ENCODE measurements at regions not wholly inside any gene's neighbourhood (a gene's known extent, or its start where the extent isn't known, plus 50 kb on each side); places are given as distances from the start of the nearest gene placed in this dataset.

GRCh38 chr1:55331351-55331750 lies 116.2 kb upstream of the USP24 start:
- no peak for DNase-seq (ENCODE audit: low read depth)

DNA sequence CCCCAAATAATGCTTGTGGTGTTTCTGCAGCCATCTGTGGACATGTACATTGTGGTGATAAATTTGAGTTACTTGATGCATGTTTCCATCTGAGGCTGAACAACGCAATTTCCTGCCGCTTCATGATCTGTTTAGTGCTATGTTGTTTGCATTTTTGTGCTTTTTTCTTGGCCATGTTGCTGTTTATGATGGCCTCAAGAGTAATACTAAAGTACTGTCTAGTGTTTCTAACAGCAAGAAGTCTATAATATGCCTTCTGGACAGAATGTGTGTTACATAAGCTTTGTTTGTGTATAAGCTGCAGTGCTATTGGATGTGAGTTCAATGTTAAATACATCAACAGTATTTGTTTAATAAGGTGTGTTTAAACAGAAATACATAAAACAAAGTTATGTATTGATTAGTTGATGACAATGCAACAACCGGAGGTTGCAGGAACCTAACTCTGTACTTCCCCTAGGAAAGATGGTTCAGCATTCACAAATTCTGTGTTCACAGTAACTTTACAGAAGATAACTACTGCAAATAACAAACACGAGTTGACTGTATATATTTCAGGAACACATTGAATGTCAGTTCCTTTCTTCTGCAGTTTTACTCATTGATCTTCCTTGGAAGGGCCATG lies 114.8 kb upstream of the USP24 start:
- DNase-seq (ENCODE audit: low read depth): no peak

DNA sequence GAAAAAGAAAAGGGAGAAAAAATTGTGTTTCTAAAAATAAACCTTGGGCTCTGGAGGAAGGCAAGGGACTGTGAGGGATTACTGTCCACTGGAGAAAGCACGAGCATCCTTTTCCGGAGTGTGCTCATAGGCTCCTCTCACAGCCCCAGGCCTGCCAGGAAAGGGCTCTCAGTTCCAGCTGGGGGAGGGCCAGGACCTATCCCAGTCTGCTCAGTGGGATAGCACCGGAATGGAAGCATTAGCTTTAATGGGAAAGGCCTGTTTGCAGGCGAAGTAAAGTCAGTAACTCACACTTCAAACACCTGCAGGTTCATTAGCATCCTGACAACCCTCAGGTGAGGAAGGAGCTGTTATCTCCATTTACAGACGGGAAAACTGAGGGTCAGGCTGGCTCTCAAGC lies 113.9 kb upstream of the USP24 start:
- DNase-seq (ENCODE audit: low read depth): no peak

- no peak for DNase-seq (ENCODE audit: low read depth)
Measured at GRCh38 chr1:55326496-55327243, 111.5 kb upstream of the USP24 start.

- DNase-seq (ENCODE audit: low read depth): no peak
Measured at GRCh38 chr1:55323760-55324159, 108.6 kb upstream of the USP24 start.

GRCh38 chr1:55322842-55323241 lies 107.7 kb upstream of the USP24 start:
- DNase-seq (ENCODE audit: low read depth): no peak

- no peak for DNase-seq (ENCODE audit: low read depth)
Measured at GRCh38 chr1:55321942-55322341, 106.8 kb upstream of the USP24 start.

DNA sequence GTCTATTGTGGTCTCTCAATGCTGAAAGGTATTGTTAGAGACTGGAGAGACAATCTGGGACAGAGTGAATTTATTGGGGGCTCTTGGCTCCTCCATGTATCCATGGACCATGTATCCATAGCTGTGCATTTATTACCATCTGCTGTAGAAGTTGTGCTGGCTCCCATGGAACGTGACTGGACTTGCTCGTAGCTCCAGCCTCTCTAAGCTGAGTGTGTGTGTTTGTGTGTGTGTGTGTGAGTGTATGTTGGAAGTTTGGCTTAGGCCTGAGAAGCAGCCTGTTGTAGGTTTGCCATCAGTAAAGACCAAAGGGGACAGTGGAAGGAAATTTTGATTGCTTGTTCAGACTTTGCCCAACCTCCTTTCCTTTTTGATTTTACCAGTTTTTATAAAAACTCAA lies 105.7 kb upstream of the USP24 start:
- DNase-seq (ENCODE audit: low read depth): no peak

DNA sequence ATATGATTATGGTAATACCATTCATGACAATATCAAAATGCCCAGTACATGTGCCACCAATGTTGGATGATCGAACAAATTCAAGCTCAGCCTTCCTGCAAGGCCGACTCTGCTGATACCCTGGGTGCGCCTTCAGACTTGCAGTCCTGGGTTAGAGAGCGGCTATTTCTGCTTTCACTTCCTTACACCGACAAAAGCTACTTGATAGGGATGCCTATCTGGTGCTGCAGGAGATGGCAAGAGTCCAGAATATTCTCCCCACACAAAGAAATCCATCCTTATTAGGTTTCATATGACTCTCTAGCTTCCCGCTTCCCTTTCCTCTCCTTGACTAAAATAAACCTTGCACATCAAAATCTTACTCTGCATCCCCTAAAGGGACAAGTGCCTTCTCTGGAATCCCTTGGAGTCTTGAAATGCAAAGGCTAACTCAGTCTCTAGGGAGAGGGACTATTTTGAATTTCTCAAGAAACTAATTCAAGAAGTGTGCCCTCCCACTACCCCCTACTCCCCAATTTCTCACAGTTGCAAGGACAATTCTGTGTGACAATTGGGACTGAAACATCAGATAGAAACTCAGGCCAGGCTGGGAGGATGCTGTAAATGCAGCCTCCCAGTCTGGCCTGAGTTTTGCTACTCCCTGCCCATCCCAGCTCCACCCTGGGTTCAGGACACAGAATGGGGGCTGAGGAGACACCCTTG lies 103.1 kb upstream of the USP24 start:
- DNase-seq (ENCODE audit: low read depth): no peak

DNA sequence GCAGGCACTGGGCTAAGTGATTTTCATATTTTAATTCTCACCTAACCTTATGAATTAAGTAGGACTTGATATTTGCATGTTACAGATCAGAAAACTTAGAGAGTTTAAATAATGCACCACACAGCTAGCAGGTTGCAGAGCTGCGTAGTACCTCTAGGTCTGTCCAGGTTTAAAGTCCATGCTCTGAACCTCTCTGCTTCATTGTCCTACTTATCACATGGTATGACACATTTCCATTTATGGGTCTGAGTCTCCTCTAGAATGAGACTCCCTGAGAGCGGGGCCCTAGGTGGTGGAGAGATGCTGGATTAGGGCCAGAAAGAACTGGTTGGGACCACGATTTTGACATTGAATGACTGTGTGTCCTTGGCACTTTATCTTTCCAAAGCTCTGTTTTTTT lies 102.5 kb upstream of the USP24 start:
- DNase-seq (ENCODE audit: low read depth): no peak

GRCh38 chr1:55316947-55317662 lies 101.9 kb upstream of the USP24 start:
- no peak for DNase-seq (ENCODE audit: low read depth)

DNA sequence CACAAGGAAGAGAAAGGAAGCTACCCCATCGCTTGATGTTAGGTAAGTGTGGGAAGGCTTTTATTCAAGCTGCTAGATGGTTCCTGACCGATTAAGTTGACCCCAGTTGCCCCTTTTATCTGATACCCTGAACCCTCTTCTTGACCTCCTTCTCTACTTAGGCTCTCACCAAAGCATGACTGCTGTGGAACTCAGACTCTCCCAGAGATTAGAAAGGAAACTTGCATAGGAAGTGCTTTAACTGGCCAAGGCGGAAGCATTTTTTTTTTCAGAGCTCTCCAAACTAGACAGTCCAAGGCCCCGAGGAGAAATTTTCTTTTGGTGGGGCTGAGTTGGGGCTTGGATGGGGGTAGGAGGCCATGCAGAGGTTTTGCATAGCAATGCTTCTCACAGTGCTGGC lies 101.3 kb upstream of the USP24 start:
- DNase-seq (ENCODE audit: low read depth): no peak

DNA sequence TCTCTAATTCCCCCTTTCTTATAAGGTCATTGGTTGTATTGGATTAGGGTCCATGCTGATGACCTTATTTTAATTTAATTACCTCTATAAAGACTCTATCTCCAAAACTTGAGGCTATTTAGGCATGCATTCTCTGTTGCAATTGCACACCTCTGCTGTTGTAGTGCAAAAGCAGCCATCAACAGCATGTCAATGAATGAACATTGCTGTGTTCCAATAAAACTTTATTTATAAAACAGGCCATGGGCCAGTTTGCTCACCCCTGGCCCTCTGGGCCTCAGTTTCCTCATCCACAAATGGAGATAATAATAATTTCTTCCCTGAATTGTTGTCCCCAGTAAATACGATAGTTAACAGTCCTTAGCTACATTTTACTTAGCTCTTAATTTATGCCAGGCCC lies 100.4 kb upstream of the USP24 start:
- DNase-seq (ENCODE audit: low read depth): no peak

GRCh38 chr1:55314740-55315139 lies 99.6 kb upstream of the USP24 start:
- no peak for DNase-seq (ENCODE audit: low read depth)

- DNase-seq (ENCODE audit: low read depth): no peak
Measured at GRCh38 chr1:55313903-55314302, 98.7 kb upstream of the USP24 start.

- no peak for DNase-seq (ENCODE audit: low read depth)
Measured at GRCh38 chr1:55311979-55312378, 96.8 kb upstream of the USP24 start.

DNA sequence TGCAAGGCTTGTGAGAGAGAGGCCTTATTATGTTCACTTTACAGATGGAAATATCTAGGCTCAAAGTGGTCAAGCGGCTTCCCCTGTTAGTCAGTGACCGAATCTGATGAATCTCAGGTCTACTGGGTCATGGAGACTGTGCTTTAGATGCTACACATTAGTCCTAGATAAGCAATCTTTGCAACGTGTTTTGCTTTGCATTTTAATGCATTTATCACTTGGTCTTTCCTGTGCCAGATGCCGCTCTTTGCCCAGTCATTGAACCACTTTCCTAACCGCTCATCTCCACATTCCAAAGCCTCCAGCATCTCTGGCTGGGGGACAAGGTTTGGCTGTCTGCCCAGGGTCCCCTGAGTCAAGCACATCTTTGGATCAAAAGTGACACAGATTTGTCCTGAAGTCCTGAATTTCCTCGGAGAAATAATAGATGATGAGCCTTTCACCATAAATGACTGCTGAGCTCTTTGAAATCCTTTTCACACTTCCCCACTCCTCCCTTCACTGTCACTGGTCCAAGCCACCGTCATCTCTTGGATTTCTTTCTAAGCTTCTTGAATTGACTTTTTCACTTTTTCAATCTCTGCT lies 96.0 kb upstream of the USP24 start:
- DNase-seq (ENCODE audit: low read depth): no peak

DNA sequence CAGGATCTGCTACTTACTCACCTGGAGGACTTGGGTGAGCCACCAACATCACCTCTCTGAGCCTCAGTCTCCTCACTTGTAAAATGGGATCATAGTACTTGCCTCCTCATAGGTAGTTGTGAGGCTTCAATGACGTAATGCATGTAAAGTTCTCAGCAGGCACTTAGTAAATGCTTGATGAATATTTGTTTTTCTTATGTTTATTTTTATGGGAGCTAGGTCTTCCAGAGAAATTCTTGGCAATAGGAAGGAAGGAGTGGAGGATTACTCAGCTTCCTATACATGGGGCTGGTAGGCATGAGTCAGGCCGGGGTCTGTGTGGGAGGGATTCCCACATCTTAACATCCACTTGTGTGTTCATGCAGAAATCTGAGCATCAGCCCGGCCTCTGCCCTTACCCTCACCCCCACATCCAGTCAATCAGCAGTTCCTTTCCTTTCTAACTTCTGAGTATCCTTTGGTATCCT lies 95.4 kb upstream of the USP24 start:
- DNase-seq (ENCODE audit: low read depth): no peak

DNA sequence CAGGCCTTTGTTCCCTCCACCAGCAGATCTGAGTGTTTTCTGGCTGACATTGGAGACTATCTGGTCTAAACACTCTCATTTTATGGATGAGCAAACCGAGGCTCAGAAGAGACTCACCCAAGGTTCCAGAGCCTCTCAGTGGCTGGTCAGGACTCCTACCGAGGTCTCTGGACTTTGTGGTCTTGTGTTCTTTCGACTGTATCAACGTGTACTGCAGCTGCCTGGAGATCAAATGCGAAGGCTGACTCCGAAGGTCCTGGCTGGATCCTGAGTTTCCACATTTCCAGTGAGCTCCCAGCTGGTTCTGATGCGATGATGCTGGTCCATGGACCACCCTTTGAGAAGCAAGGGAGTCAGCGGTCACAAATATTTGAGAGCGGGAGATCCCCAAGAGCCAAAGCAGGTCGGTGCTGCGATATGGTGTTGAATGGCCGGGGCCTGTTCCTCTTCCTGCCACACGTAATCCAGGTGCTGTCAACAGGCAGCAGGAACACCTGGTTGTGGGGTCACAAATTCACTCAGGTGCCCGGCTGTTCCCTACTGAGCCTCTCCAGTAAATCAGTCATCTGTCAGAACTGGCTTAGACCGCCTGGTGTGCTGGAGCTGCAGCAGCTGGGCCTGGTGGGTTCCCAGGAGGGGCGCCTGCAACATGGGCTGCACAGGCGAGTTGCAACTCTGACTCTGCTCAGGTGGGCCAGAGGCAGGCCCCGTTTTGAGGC lies 94.8 kb upstream of the USP24 start:
- DNase-seq (ENCODE audit: low read depth): no peak

- DNase-seq (ENCODE audit: low read depth): no peak
Measured at GRCh38 chr1:55309053-55309452, 93.9 kb upstream of the USP24 start.

- no peak for DNase-seq (ENCODE audit: low read depth)
Measured at GRCh38 chr1:55305735-55306134, 90.6 kb upstream of the USP24 start.
